PC-9 (cell line): ENCODE measurements at regions not wholly inside any gene's neighbourhood (a gene's known extent, or its start where the extent isn't known, plus 50 kb on each side); places are given as distances from the start of the nearest gene placed in this dataset.

Experiments used
- BruUV-seq: library from RNA; stranded (reverse); fragments of 400-500 nt; replicated peaks from 2 replicates; lab custom pipeline; 2021; lab: Mats Ljungman, UMichigan
- CTCF ChIA-PET: fragments of 300-600 bp; sonication (Branson Sonifier 250); formaldehyde crosslinking; loops from one replicate; lab custom pipeline; 2022; ENCODE audit warnings: antibody characterized with exemption; lab: Charles Lee
- POLR2A ChIA-PET: fragments of 300-600 bp; sonication (Branson Sonifier 250); formaldehyde crosslinking; loops from one replicate; lab custom pipeline; 2022; ENCODE audit warnings: antibody characterized with exemption; ENCODE audit not compliant: unreplicated experiment; lab: Charles Lee
- DNase-seq, 2 experiments: peaks; one replicate each; pipeline versions ENCODE4 v3.0.0 to v3.0.0-alpha.2; 2015 to 2022; ENCODE audit warnings: mixed read lengths in 1 of 2
- H2AFZ ChIP-seq: fragments of 200-600 bp; sonication (generic); 2 replicates; pipeline ENCODE4 v1.8.1; 2017; ENCODE audit warnings: antibody characterized with exemption
- H3F3A ChIP-seq: fragments of 200-600 bp; sonication (generic); 2 replicates; pipeline ENCODE4 v1.8.1; 2017; ENCODE audit warnings: antibody characterized with exemption, mild to moderate bottlenecking, low read depth; ENCODE audit not compliant: insufficient read depth
- H3K27ac ChIP-seq: fragments of 200-600 bp; sonication (generic); 2 replicates; pipeline ENCODE4 v1.6.1; 2016; ENCODE audit warnings: mixed run types
- H3K27me3 ChIP-seq: fragments of 200-600 bp; sonication (generic); 2 replicates; pipeline ENCODE4 v1.6.1; 2016; ENCODE audit warnings: low read depth, mixed run types; ENCODE audit not compliant: insufficient read depth
- H3K36me3 ChIP-seq: fragments of 200-600 bp; sonication (generic); 2 replicates; pipeline ENCODE4 v1.6.1; 2016; ENCODE audit warnings: low read depth, mixed run types
- H3K4me1 ChIP-seq: fragments of 200-600 bp; sonication (generic); replicated peaks from 2 replicates; pipeline ENCODE4 v1.6.1; 2016; ENCODE audit warnings: mixed run types; ENCODE audit not compliant: insufficient read depth
- H3K4me2 ChIP-seq: fragments of 200-600 bp; sonication (generic); 2 replicates; pipeline ENCODE4 v1.6.1; 2017; ENCODE audit warnings: mixed run types
- H3K4me3 ChIP-seq: fragments of 200-600 bp; sonication (generic); 2 replicates; pipeline ENCODE4 v1.6.1; 2016; ENCODE audit warnings: mixed run types
- H3K79me2 ChIP-seq: fragments of 200-600 bp; sonication (generic); 2 replicates; pipeline ENCODE4 v1.6.1; 2017; ENCODE audit warnings: low read depth, mixed run types
- H3K9me2 ChIP-seq: fragments of 200-600 bp; sonication (generic); 2 replicates; pipeline ENCODE4 v1.8.1; 2017; ENCODE audit warnings: mild to moderate bottlenecking; ENCODE audit not compliant: insufficient read depth
- H3K9me3 ChIP-seq: fragments of 200-600 bp; sonication (generic); 2 replicates; pipeline ENCODE4 v1.8.1; 2016; ENCODE audit warnings: low read depth; ENCODE audit not compliant: insufficient read depth
- H4K20me1 ChIP-seq: fragments of 200-600 bp; sonication (generic); 2 replicates; pipeline ENCODE4 v1.8.1; 2017; ENCODE audit not compliant: insufficient read depth
- EZH2 ChIP-seq: fragments of 200-600 bp; sonication (generic); IDR thresholded peaks from 2 replicates; pipeline ENCODE4 v1.8.0; 2017; ENCODE audit warnings: antibody characterized with exemption, low read depth
- intact Hi-C: fragments of 100-400 bp; cut with micrococcal nuclease; formaldehyde crosslinking; loops from one replicate; pipeline ENCODE4 v1.10.0; 2022; ENCODE audit not compliant: unreplicated experiment
- TF ChIP-seq, protein P1 (sequence below): fragments of 200-600 bp; sonication (generic); conservative IDR thresholded peaks from 2 replicates; pipeline ENCODE4 v1.6.1; 2017; ENCODE audit warnings: mixed run types, antibody characterized with exemption, mild to moderate bottlenecking, moderate library complexity

DNA sequence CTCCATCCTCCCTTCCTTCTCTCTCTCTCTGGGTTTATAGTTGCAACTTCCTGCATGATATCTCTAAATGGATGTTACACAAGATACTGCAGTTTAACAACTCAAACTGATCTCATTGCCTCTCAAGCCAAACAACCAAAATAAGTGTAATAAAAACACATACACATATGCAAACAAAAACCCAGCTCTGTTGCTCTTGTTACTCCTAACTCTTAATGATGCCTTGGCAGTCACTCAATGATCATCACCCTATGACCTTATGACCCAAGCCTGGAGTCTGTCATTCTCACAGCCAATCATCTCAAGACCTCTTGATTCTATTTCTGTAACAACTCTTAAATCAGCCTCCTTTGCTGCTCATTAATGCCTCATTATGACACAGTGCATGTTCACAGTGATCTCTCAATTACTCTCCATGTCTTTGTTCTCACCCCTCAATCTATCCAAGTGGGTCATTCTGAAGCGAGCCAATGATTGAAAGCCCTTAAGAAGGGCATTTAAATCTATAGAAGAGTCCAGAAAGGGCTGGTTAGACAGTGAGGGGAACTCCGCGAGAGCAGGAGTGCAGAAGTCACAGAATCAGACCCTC is 210.9 kb downstream of the INHBA start:
- TF ChIP-seq, protein P1, sequence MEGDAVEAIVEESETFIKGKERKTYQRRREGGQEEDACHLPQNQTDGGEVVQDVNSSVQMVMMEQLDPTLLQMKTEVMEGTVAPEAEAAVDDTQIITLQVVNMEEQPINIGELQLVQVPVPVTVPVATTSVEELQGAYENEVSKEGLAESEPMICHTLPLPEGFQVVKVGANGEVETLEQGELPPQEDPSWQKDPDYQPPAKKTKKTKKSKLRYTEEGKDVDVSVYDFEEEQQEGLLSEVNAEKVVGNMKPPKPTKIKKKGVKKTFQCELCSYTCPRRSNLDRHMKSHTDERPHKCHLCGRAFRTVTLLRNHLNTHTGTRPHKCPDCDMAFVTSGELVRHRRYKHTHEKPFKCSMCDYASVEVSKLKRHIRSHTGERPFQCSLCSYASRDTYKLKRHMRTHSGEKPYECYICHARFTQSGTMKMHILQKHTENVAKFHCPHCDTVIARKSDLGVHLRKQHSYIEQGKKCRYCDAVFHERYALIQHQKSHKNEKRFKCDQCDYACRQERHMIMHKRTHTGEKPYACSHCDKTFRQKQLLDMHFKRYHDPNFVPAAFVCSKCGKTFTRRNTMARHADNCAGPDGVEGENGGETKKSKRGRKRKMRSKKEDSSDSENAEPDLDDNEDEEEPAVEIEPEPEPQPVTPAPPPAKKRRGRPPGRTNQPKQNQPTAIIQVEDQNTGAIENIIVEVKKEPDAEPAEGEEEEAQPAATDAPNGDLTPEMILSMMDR, result no peak
- no peak for TF ChIP-seq EZH2
- Histone ChIP-seq H3K9me3 (no peaks in the 10 kb centered on the region), H3K27ac (no peak overlapping the region), H3K27me3 (no peaks in the 10 kb centered on the region), H3F3A (no peaks in the 10 kb centered on the region), H4K20me1 (no peaks in the 10 kb centered on the region), H3K36me3 (no peaks in the 10 kb centered on the region), H3K9me2 (no peaks in the 10 kb centered on the region), H3K4me1 (no peaks in the 10 kb centered on the region), H3K79me2 (no peaks in the 10 kb centered on the region), H3K4me2 (no peak overlapping the region), H2AFZ (no peak overlapping the region), H3K4me3 (no peak overlapping the region)
- ChIA-PET CTCF (no interaction called here), POLR2A (no interaction called here)
- intact Hi-C loops, result no loop called here
- BruUV-seq, result no TSS peak
- DNase-seq, result no peak

DNA sequence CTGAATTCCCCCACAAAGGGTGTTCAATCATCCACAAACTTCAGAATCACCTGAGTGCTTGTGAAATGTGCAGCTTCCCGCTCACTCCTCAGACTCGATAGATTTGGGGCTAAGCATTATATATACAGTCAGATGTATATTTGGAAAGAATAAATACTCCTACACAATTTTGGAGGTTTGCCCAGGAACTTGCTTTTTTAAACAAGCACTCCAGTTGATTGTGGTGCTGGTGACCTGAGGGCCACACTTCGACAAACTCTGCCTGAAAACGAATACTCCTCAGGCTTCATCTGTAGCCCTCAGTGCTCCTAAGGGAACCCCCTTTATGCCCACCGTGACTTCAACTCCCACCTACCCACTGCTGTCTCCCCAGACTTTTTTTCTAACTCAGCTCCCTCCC is 211.6 kb downstream of the INHBA start:
- H3K4me3 ChIP-seq, result no peak overlapping the region
- DNase-seq, result no peak
- no peak for TF ChIP-seq EZH2
- TF ChIP-seq, protein P1, result no peak
- ChIA-PET CTCF (no interaction called here), POLR2A (no interaction called here)
- no TSS peak for BruUV-seq
- H3K36me3 ChIP-seq, result no peaks in the 10 kb centered on the region
- intact Hi-C loops, result no loop called here
- 0 out of 2 replicates have a peak overlapping the region, but pooled peaks have one; percentile 15 for H2AFZ ChIP-seq
- no peaks in the 10 kb centered on the region for H3K27me3 ChIP-seq
- H4K20me1 ChIP-seq, result no peaks in the 10 kb centered on the region
- no peak overlapping the region for H3K27ac ChIP-seq
- H3K4me2 ChIP-seq, result no peak overlapping the region
- H3F3A ChIP-seq, result no peaks in the 10 kb centered on the region
- H3K9me3 ChIP-seq, result no peaks in the 10 kb centered on the region
- no peaks in the 10 kb centered on the region for H3K9me2 ChIP-seq
- H3K4me1 ChIP-seq, result no peaks in the 10 kb centered on the region
- no peaks in the 10 kb centered on the region for H3K79me2 ChIP-seq

DNA sequence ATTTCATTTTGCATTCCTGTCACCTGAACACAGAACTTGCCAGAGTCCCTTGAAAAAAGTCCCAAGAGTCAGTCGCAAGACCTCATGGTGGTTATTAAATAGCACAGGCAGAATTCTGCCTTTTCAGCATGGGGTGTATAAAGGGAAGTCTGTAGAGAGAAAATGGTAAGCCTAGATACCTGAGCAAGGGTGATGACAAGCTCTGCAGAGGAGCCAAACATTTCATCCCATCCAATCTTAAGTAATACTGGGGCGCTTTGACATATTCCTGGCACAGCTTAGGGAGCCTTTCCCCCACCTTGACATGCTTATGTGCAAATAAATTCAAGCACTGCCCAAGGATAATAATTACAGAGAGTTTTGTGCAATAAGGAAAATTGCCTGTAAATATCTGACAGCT is 213.0 kb downstream of the INHBA start:
- CTCF ChIA-PET, result no interaction called here
- Histone ChIP-seq H3K79me2 (no peaks in the 10 kb centered on the region), H3K4me3 (no peak overlapping the region), H3K36me3 (no peaks in the 10 kb centered on the region), H3K9me2 (no peaks in the 10 kb centered on the region), H3K4me2 (no peak overlapping the region), H2AFZ (no peak overlapping the region), H3K9me3 (no peaks in the 10 kb centered on the region), H3K27ac (no peak overlapping the region), H3F3A (no peaks in the 10 kb centered on the region), H4K20me1 (no peaks in the 10 kb centered on the region), H3K27me3 (no peaks in the 10 kb centered on the region), H3K4me1 (no peaks in the 10 kb centered on the region)
- no TSS peak for BruUV-seq
- intact Hi-C loops, result no loop called here
- no peak for TF ChIP-seq EZH2
- TF ChIP-seq, protein P1, result no peak
- DNase-seq, result no peak
- POLR2A ChIA-PET, result no interaction called here
